GM21423 (cell line): ENCODE measurements at regions not wholly inside any gene's neighbourhood (a gene's known extent, or its start where the extent isn't known, plus 50 kb on each side); places are given as distances from the start of the nearest gene placed in this dataset.
"Not testable (repeated sequence)": the region's sequence is repeated elsewhere in the genome, so short reads cannot be mapped to it uniquely, and the experiment has no call there.

Source experiments
- ATAC-seq: cut with Tn5 transposase; IDR thresholded peaks from one replicate; pipeline ENCODE4 v1.9.1; 2021; ENCODE audit warnings: mild to moderate bottlenecking, moderate library complexity; ENCODE audit not compliant: unreplicated experiment

DNA sequence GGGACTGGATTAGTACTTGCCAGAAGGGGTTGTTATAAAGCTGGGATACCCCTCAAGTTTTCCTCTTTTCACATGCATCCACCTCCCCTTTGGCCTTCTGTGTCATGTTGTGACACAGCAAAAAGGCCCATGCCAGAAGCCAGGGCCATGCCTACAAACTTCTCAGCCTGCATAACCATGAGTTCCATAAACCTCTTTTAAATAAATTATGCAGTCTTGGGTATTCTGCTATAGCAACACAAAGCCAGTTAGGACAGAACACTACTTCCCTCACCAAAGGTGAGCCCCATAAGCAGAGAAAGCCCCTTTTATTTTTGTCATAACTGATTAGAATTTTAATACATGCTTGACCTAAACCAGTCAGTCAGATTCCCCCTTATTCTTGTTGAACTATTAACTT lies 801.3 kb downstream of the DNAH5 start:
- no peak for ATAC-seq

DNA sequence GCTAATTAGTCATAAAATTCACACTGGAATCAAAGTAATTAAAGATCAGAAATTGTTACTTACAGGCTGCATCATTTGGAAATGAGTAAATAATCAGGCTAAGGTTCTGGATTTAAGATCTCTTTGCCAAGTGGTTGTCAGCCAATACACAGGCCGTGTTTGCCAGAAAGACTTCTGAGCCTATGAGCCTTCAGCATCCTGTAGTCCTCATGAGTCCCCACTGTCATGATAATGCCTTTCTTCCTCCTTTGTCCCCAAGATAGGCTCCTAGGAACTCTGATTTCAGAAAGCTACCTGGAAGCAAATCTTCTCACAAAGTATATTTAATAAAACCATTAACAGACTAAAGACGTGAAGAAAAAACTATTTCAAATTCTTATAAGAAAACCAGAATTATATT lies 810.5 kb downstream of the DNAH5 start:
- no peak for ATAC-seq

DNA sequence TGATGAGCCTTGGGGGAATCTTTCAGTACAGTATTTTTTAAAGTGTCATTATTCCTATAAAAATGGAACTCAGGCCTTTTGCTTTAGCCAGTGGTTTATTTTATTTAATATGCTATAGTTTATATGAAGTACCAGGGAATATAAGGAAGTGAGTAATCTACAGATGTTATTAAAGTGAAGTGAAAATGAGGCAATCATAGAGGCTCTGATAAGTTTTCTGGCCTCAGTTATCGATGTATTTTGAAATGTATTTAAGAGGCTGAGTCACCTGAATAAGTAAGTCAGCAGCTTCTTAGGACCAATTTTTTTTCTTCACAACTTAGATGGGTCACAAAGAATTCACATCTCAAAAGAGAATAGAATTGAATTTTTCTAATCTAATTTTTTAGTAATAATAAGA lies 829.0 kb downstream of the DNAH5 start:
- ATAC-seq, result no peak

DNA sequence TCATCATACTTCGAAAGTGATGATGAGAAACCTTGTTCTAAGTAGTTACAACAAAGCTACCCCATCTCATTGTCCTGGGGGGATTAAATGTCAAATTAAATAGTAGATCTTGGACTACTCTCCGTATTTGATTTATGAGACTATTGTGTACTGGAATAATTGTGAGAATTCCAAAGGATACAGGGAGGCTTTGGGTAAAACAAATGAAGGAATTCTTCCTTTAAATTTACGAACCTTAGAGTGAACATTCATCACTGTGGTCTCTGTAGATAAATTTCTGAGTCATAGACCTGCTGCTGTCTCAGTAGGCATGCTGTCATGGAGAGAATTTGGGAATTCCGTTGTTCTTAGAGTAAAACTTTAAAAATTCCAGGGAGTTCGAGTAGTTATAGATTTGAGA lies 836.2 kb downstream of the DNAH5 start:
- ATAC-seq, result no peak

DNA sequence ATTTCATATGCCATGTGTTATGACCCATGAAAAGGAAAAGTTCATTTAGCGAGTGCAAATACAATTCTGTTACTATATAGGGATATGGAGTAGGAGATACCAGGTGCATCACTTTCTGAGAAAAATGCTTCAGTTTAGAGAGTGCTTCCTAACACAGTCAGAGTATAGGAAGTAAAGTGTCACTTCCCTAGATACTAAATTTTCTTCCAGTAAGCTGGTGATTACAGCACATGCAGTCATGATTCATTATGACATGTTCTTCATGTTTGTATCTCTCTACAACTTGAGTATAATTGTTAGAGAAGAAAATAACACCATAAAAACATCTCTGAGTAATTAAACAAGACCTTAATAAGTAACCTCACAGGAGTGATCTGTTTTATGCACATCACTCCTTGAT lies 837.0 kb downstream of the DNAH5 start:
- no peak for ATAC-seq

DNA sequence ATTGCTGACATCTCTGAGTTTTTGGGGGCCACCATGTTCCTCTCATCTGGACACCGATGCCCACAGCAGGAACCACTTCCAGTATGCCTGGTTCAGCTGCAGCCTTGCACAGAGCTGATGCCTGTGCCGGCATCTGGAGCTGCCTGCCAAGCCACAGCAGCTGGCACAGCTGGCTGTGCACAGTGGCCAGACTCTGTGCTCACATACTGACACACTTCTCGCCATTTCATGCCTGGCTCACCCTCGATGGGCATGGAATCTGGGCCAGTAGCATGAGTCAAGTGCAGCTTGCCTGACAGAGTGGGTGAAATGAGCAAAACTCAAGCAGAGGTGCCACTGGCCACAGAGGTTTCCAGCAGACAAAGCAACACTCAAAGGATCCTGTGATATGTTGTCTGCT lies 863.4 kb downstream of the DNAH5 start:
- no peak for ATAC-seq

DNA sequence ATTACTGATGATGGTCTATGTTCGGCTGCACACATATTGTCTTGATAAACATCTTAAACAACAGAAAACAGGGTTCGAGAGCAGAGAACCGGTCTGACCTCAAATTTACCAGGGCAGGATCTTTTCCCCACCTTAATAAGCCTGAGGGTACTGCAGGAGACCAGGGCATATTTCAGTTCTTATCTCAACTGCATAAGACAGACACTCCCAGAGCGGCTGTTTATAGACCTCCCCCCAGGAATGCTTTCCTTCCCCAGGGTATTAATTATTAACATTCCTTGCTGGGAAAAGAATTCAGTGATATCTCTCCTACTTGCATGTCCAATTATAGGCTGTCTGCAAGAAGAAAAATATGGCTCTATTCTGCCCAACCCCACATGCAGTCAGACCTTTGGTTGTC lies 871.6 kb downstream of the DNAH5 start:
- ATAC-seq, result not testable (repeated sequence)

DNA sequence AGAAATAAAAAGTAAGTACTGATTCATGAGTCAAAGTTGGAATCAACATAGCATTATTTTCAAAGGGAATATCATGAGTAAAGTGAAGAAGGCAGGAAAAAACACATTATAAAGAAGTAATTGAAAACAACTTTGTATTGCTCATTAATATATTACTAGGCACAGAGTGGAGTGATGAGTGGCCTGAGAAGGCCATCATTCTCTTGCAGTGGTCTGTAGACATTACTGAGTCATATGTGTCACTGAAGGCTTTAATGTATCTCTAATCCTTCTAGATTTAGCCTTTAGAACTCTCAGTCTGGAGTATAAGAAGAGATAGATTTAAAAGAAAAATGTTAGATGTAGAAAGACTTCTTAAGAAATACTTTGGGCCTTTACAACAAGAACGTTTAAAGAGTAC lies 881.4 kb downstream of the DNAH5 start:
- no peak for ATAC-seq

DNA sequence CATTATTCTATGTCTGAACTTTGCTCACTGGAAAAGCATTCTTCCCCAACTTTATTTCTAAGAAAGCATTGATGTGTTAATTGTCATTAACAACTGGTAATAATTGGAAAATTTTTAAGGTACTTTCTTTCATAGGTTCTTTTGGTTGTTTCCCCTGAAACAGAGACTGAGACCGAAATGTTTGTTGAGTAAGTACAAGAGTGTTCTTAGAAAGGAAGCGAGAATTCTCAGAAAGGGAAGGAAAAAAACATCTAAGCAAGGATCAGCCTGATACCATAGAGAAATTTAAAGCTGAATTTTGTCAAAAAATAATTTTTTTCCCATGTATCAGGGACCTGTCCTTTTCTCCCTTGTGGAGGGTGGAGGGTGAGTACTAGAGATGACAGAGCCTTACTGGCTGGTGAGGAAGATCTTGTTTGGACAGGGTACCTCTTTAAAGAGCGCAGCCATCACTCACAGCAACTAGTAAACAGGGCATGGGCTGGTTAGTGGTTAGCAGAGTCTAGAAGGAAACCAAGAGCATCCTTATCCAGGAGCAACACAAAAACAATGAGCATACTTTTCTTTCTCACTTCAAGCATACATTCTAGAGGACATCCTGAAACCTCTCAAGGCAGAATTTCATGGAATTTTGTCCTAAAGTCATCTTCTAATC lies 898.5 kb downstream of the DNAH5 start:
- ATAC-seq, result no peak

DNA sequence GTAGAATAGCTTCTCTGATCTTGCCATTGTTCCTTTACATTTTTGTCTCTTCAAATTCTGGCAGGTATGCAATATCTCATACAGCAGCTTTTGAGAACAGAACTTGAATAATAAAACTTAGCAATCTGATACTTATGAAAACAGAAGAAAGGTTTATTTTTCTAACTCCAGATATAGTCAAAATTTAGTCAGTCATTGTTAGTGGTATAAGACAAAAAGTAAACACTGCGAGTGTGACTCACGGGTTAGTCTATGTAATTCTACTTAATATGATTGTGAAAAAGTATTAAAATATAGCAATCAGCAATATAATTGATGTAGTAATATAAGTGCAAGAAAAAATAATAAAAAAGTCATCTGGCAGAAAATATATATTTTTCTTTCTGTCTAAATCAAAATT lies 910.4 kb downstream of the DNAH5 start:
- no peak for ATAC-seq

DNA sequence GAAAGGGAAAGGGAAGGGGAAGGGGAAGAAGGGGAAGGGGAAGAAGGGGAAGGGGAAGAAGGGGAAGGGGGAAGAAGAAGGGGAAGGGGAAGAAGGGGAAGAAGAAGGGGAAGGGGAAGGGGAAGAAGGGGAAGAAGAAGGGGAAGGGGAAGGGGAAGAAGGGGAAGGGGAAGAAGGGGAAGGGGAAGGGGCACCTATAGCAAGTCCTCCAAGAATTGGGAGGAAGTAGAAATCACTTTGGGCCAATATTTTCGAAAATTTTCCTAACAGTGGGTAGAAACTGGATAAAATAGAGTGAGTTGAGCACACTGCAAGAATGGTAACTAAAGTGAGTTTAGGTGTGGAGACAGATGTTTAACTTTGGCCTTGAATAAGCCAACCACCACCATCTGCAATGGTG lies 915.3 kb downstream of the DNAH5 start:
- no peak for ATAC-seq

DNA sequence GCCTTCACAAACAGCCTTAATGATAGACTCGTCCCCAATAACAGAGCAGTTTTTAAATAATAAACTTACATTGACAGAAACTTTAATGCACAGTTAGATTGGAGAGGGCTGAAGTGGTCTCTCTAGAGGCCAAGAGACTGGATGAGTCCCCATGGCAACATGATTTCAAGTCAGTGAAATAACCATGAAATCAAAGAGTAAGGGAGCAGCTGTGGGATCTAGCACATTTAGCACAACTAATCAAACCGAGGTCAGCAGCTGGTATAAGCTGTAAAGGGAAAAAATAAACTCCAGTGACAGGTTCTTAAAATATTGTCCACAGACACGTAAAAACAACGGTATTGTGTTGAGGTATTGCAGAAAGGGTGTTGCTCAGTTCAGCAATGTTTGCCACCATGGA lies 916.6 kb downstream of the DNAH5 start:
- ATAC-seq, result no peak

DNA sequence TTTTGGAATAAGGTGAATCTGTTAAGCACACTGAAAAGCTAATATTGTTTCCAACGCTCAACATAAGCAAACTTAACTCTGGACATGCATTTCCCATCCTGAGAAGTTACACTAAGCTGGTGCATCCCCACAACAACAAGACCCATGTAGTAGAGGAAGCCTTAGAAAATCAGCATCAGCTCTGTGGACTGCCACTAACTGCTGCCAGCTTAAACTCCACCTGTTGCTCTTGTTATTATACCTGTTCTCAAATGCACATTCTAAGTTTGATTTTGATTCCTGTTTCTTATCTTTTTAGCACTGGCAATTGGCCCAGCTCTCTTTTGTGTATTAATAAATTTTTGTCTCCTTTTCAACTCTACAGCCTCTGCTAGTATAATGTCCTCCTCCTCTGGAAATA lies 924.8 kb downstream of the DNAH5 start:
- ATAC-seq, result no peak

DNA sequence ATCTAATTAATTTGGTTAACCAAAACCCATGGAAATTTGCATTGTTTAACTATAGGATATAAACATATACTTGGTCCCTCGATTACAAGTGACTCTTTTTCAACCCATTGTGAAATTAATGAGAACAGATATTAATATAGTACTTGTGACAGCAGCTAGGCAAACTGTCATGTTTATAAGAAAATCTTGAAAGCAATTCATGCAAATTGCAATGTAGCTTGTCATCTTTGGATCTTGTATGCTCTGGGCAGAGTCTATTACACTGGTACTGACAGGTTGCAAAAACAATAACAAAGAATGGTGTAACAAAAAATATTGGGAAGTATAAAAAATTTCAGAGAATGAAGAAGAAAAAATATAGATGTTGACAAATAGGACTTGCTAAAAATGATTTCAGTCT lies 941.0 kb downstream of the DNAH5 start:
- no peak for ATAC-seq

DNA sequence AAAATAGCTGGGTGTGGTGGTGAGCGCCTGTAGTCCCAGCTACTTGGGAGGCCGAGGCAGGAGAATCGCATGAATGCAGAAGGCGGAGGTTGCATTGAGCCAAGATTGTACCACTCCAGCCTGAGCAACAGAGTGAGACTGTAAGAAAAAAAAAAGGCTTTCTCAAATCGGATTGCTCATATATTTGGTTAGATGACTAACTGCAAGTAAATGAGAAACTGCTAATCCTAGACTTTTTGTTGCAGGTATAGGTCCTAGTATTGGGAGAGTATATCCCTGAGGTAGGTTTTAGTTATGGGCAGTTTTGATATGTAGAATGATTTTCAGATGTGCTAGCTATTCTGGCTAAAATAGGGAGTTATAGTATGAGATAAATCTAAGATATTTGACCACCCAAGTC lies 944.8 kb downstream of the DNAH5 start:
- ATAC-seq, result no peak

DNA sequence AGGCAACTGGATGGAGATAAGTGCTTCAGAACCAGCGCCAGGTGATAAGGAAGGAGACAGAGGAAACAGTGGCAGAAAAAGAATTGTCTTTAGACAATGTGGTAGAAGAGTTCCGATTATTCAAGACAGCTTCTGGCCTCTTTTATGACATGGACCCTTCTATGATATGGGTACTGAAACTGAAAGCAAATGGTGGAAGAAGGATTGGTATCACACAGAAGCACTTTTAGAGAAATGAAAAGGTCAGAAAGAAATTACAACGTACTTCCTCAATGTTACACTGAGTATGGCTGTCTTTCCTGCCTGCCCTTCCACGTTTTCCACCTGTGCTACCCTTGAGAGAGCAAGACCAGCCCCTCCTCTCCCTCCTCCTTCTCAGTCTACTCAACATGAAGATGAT lies 959.3 kb downstream of the DNAH5 start:
- no peak for ATAC-seq

DNA sequence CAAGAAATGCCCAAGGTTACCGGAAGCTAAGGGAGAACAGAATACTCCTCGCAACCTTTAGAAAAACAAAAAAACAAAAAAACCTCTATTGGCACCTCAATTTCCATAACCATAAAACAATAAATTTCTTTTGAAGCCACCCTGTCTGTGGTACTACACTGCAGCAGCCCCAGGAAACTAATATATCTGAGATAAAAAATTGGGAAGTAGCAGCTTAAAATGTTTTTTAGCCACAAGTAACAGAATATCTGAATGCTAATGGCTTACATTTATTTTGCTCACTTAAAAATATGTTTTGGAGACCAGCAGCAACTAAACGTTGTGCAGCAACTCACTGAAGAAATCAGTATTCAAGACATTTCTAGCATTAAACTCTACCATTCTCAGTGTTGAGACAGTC lies 969.6 kb downstream of the DNAH5 start:
- ATAC-seq, result no peak

DNA sequence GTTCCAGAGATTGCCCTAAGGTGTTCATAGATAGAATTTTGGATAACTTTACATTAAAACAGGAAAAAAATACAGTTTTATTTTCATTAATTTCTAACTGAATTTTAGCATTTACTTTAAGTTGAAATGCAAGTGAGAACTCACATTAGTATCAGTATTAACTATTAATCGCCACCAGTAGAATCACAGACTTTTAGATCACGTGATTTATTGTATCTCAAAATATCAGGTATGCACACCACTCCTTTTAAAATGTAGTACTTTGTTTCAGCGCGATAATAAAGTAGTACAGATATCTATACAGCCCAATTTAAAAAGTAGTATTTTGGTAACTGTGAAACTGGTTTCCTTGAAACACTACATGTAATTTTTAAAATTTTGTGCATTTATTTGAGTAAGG lies 978.7 kb downstream of the DNAH5 start:
- no peak for ATAC-seq

DNA sequence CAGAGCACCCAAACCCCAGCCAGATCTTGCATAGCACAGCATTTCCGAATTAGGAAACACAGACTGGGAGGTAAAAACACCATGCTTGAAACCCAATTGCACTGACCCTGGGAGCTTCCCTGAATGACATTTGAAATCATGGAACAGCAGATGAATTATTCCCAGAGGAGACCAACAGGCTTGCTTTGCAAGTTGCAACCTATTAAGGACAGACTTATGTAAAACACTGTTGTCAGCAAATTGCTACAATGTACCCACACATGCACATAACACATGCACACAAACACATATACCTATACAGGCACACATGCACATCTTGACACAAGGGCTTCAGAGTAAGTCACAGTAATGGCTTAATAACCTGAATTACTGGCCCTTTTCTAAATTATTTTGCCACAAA lies 984.8 kb downstream of the DNAH5 start:
- ATAC-seq, result no peak

DNA sequence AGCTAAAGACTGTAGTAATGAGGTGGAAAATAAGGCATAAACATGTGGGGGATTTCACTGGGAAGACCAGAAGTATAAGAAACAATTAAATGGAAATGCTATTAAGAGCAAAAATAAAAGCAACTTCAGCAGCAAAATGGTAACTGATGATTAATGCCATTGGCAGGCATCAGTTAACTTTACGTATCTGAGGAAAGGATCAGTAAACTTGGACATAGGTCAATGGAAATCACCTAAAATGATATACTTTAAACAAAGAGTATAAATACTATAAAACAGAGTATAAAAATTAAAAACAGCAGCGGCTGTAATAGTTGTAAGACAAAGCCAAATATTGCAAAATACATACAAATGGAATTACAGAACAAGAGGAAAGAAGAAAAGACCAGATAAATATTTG lies 992.1 kb downstream of the DNAH5 start:
- no peak for ATAC-seq

DNA sequence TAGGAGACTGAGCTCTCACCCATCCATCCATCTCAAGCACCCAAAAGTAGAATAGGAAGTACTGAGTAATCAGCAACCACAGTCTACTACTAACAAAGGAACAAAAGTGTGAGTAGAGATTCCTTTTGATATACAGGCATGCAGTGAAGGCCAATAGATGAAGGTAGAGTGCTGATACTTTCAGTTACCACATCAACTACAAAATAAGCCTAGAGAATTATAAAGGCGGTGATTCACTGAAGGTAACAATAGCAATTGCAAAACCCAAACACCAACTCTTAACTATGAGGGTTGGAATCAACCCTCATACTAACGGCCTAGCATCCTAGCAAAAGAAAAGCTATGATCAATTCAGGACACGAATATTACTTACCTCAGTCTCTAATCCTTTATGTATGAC lies 992.6 kb downstream of the DNAH5 start:
- no peak for ATAC-seq

DNA sequence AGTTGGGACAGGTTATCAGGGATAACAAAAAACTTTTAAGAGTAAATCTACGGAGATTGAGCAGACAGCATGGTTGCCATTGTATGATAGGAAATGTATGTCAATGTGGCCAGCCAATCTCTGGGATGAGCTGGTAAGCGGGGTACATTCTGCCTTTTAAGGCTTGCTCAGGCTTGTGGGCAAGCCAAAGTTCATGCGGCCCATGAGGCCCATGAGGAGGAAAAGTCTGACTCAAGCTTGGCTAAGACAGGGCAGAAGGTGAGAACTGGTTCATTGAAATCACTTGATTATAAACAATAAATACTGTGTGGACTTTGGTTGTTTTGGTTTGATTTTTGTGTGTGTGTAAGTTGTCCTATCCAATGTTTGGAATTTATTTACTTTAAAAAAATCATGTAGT lies 997.1 kb downstream of the DNAH5 start:
- no peak for ATAC-seq

DNA sequence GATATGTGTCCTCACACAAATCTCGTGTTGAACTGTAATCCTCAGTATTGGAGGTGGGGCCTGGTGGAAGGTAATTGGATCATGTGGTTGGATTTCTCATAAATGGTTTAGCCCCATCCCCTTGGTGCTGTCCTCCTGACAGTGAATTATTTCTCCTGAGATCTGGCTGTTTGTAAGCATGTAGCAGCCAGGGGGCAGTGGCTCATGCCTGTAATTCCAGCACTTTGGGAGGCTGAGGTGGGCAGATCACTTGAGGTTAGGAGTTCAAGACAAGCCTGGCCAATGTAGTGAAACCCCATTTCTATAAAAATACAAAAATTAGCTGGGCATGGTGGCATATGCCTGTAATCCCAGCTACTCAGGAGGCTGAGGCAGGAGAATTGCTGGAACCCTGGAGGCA lies 999.0 kb downstream of the DNAH5 start:
- not testable (repeated sequence) for ATAC-seq

DNA sequence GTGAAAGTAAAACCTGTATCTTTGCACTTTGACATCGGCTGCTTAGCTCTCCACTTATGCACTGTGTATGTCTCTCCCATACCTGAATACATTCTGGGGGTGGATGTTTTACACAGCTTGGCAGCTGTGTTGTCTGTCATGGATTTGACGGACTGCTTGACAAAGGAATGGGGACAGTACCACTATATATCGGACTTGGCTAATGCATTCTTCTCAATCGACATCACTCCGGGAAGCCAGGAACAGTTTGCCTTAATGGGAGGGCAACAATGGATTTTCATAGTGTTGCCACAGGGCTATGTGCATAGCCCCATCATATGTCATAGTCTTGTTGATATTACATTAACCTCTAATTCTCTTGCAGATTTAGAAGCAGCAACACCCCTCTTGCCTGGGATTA lies 1008.3 kb downstream of the DNAH5 start:
- no peak for ATAC-seq
